CD4-positive, alpha-beta T cell treated with Interleukin-17A for 4 hours (primary cell): ENCODE measurements at regions not wholly inside any gene's neighbourhood (a gene's known extent, or its start where the extent isn't known, plus 50 kb on each side); places are given as distances from the start of the nearest gene placed in this dataset.
A peak's percentile ranks its signal among the peaks of the same experiment; 100 is the strongest.
"Not testable (repeated sequence)": the region's sequence is repeated elsewhere in the genome, so short reads cannot be mapped to it uniquely, and the experiment has no call there.

Experiments
- DNase-seq: peaks from one replicate; pipeline ENCODE4 v3.0.0-alpha.2; 2020; ENCODE audit warnings: mixed read lengths

DNA sequence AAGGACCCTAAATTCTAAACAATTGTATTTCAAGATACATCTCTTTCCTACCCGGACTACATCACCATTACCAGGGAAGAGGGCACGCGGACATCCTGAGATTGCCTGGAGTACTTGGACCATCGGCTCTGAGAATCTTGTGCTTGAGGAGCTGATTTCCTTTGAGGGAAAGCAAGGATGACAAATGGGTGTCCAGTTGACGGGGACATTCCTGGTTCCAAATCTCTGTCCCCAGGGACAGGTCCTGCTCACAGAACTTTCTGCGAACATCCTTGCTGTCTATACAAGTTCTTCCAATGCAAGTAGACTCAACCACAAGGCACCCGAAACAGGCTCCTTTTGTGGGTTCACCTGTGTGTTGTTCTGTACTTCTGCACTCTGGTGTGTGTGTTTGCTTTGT lies 289.5 kb upstream of the MYT1L start:
- DNase-seq: no peak

DNA sequence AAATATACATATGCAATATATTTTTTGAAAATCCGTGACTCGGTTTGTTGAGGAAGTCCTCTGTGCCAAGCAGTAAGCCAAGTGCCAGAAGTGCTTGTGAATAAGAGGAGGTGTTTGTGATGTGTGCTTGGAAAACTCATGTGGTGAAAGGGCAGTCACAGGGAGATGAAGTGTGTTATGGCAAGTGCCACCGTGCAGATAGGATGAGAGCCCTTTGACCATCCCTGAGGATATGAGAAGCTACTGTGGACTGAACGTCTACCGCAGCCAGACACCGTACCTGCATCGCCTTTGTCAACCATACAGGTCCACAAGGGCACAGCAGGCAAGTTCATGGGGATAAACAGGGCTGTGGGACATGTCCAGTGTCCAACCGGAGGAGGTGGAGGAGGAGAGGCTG lies 288.9 kb upstream of the MYT1L start:
- DNase-seq: no peak

DNA sequence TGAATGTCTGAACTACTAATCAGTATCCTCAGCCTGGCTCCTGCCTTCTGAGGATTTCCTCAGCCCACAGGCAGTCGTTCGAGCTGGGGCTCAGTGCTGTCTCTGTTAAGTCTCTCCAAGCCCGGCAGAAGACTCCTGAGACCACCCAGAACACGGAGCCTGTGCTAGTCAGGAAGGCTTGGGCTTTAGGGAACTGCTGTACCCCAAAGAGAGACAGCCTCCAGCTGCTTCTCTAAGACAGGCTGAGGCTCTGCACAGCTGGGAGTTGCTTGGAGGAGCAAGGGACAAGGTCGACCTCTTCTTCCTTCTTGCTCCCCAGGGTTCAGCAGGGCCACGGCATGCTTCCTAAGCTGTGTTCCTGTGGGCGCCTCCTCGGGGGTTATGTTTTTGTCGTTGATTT lies 283.4 kb upstream of the MYT1L start:
- DNase-seq: no peak

DNA sequence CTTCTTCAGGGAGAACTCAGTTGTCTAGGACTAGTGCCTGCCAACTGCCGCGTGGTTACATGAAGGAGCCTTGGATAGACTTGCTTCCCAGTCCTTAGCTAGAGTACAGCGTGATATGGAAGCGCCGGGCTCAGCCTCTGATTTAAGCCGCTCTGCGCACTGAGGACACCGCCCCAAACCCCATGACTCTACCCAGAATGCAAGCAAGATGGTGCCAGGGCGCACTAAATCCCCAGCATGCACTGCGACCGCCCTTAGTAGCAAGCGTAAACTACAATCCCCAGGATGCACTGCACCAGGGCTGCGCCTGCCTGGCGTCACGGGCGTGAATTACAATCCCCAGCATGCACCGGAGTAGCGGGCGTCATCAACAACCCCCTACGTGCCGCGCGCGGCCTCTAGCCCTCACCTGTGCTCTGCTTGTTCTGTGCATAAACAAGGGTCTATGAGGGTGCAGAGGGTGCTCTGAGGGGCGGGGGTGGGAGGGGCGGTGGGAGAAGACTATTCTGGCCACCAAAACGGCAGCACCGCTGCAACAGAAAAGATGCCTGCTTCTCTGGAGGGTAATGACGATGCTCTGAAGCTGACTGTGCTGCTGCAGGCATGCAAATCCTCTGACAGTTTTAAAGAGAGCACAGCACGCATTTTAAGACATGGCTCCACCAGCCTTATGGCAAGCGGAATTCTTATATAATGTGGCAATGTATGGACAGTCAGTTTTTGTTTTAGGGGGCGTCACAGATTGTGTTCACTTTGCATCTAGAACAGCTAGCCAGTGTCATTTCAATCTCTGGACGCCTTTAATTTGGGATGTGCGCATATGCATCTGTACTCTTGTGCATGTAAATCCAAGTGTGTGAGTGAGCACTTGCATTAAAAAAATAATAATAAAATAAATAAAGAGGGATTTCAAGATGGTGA lies 282.5 kb upstream of the MYT1L start:
- peak; percentile 92 for DNase-seq

DNA sequence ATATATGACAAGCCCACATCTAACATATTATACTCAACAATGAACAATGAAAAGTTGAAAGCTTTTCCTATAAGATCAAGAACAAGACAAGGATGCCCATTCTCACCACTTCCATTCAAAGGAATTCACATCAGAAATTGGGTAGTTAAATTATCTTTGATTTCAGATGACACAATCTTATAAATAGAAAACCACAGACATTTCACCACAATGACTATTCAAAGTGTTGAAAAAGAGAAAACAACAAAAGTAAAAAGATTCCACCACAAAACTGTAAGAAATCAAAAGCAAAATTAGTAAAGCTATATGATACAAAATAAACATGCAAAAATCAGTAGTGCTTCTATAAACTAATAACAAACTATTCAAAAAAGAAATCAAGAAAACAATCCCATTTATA lies 279.7 kb upstream of the MYT1L start:
- DNase-seq: no peak

DNA sequence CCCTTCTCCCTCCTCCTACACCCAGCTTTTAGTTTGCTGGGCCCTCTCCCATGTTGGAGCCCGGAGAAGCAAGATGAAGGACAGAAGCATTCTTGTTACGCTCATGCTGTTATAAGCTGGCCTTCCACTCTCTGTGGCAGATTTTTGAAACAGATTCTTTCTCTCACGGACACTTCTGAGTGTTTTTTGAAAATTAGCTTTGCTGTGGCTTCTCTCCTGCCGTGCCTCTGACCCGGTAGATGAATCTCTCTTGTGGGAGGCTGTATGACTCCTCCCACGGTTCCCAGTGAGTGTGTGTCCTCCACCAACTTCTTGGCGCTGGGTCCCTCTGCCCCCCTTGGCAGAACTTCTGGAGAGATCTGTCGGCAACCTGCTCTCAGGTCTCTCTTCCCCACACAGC lies 269.3 kb upstream of the MYT1L start:
- DNase-seq: no peak

DNA sequence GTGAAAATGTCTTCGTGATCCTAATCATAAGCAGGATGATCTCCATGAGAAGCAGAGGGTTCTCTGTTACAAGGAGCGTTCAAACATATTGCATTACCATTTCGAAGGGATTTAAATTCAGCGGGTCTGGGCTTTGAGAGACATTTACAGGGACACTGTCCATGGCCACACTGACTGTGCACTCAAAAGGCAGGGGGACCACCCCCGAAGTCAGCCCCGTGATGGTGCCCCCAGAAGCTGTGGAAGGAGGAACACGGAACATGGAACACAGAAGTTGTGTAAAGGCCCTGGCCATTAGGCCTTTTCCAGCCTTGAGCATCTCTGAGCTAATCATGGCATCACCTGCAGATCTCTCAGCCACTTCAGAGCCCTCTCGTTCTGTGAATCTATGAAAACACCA lies 268.4 kb upstream of the MYT1L start:
- DNase-seq: no peak

DNA sequence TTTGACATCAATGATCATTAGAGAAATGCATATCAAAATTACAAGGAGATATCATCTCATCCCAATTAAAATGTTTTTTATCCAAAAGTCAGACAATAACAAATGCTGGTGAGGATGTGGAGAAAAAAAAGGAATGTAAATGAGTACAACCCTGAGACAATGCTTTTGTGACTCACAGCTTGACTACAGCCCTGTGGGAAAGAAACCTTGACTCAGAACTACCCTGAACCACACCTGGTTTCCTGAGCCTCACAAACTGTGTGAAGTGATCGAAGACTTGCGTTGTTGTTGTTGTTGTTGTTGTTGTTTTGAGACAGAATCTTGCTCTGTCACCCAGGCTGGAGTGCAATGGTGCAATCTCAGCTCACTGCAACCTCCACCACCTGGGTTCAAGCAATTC lies 266.6 kb upstream of the MYT1L start:
- no peak for DNase-seq

DNA sequence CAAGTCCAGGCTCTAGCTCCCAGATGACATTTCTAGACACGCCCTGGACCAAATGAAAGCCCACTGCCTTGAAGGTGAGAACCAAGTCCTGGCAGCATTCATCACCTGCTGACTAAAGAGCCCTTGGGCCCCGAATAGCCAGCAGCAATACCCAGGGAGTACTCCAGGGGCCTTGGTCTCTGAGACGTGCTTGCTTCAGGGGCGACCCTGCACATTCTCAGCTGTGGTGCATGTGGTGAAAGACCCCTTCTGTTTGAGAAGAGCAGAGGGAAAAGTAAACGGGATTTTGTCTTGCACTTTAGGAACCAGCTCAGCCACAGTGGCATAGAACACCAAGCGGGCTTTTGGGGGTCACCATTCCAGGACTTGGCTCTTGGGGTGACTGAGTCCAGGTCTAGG lies 260.5 kb upstream of the MYT1L start:
- no peak for DNase-seq

DNA sequence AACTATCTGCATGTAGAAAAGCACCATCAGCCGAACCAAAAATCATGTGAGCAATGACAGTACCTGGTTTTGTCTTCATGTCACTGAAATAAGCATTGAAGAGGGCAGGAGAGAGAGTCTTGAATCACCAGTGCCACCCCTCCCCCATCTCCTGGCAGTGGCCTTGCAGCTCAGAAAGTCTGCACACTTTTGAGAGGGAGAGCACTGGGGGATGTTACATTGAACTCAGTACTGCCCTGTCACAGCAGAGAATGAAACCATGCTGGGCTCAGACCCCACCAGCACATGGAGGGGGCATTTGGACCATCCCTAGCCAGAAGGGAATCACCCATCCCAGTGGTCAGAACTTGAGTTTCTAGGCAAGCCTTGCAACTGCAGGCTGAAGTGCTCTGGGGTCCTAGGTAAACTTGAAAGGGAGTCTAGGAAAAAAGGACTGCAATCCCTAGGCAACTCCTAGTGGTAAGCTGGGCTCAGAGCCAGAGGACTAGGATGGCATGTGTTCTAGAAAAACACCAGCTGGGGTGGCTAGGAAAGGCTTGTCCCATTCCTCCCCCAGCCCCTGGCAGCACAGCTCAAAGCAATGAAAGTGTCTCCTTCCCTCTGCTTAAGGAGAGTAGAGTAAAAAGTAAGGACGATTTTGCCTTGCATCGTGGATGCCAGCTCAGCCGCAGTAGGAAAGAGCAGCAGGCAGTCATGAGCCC lies 259.9 kb upstream of the MYT1L start:
- DNase-seq: no peak

DNA sequence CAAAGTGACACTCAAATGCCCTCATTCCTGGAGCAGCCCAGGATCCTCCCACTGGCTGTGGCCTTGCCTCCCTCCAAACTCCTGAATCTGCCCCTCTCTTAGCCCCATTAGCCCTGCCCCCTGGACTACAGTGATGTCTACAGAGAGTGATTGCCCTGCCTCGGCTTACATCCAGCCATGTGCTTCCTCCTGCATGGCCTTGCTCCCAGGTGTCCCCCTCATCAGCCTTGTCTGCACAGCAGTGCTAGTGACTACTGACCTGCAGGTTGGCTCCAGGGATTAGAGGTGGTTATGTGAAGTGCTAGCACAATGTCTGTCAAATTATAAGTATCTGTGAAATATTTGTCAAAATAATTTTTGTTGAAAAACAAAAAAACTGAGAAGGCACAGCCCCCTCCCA lies 259.1 kb upstream of the MYT1L start:
- no peak for DNase-seq

DNA sequence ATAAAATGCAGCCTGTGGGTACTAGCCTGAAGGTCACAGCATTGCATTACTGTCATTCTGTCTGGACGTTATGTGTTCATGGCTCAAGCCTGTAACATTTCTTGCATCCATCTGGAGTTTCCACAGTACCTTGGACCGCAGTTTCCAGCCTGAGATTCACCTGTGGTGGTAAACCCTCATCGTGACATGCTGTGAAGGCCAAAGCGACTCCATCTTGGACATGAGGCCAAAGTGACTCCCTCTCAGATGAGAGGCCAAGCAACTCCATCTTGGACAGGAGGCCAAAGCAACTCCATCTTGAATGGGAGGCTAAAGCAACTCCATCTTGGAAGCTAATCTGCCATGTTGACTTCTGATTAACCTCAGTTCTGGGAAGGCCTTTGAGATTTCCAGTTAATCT lies 257.7 kb upstream of the MYT1L start:
- DNase-seq: no peak

DNA sequence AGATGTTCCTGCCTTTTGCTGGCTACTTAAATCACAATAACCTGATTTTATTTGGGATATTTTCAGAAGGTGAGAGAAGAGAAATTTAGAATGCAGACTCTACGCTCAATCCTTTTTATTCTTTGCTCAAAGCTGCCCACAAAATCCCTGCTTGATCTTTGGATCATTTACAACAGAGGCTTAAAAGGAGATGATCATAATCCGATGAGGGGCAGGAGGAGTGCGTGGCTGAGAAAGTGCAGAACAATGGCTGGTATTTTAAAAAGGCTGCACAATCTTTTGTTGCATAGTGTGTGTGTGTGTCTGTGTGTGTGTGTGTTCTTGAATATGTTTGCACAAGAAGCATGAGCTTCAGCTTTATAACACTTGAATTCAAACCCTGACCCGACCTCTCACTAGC lies 256.3 kb upstream of the MYT1L start:
- no peak for DNase-seq

DNA sequence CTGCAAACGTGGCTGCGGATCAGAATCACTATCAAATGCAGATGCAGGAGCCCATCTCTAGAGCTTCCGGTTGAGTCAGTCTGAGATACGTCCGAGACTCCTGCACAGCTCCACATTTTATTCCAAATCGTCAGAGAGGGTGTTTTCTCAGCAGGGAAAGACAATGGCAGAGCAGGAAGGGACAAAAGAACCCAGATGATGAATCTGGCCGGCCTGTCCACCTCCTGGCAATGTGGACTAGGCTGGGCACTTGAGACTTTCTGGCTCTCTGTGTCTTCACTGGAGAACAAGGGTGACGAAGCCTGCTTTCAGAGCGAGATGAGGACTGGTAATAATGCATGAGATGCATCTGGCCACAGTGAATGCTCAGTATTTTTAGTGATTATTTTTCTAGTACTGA lies 255.9 kb upstream of the MYT1L start:
- no peak for DNase-seq

DNA sequence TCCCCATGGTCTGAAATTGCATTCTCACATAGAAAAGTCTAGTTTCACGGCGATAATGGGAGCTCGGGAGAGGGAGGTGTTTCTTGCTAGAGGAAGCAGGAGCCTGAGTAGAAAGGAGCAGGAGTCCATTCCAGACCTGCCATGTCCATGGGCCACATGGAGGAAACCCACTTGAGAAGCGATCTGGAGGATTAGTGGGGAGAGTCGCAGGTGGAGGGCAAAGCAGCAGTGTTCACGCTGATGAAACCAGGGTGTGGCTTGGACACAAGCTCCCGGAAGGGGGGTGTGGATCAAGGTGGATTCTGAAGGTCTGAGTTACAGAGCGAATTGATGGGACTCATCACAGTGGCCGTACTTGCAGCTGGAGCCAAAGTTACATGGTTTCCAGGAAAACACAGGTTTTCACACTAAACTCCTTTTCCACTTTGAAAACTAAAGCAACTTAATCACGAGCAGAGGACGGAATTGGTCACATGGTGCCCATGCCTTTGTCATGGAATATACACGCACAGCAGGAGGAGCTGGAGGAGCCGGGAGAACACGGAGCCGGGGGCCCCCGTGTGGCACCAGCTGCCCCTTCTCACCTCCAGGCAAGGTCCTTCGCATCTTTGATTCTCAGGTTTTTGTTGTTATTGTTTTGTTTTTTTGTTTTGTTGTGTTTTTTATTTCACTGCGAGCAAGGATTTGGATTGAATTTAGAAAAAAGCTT lies 255.1 kb upstream of the MYT1L start:
- DNase-seq: no peak

DNA sequence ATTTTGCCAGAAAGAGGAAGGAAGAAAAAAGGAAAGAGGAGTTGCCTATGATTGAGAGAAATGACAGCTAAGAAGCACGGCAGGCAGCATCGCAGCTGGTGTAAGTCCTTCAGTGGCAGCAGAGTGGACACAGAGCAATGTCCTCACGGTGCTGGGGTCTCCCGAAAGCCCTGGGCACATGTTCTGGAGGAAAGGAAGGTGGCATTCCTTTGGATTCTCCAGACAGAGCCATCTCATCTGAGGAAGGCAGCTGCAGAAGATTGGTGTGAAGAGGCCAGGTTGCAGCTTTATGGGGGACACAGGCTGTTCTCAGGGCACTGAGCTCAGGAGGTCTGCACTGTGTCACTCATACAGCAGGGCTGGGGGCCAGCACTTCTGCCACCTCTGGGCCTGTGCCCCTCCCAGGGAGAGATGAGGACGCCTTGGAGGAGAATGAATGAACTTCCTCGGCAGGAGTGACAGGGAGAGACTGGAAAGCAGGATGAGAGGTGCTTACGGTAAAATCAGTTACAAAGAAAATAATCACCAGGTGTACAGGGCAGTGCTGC lies 252.0 kb upstream of the MYT1L start:
- no peak for DNase-seq

DNA sequence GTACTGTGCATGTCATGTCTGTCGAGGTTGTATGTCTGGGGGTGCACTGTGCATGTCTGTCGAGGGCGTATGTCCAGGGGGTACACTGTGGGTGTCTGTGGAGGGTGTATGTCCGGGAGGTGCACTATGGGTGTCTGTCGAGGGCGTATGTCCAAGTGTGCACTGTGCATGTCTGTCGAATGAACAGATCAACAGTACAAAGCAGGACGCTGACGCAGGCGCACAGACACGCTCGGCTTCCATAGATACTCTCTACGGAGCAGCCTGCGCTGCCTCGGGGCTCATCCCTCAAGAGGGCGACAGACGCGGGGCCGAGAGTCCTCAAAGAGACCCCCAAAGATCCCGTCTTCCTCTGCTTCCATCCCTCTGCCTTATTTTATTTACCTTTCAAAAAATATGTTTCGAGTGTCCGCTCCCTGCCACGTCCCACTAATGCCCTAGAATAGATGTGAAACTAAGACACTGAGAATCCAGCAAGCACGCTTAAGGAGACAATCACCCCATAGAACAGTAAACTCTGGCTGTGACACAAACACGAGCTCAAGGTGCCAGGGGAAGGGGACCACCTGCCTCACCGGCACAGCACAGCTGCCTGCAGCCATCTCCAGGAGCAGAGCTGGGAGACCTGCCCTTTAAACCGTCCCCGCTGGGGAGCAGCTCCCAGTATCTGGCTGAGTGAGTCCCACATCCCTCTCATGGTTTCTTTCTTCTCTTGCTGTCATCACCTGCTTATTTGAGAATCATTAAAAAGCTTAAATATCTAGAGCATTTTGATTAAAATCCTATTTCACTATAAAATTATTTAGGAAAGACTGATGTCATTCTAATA lies 250.5 kb upstream of the MYT1L start:
- DNase-seq: no peak

DNA sequence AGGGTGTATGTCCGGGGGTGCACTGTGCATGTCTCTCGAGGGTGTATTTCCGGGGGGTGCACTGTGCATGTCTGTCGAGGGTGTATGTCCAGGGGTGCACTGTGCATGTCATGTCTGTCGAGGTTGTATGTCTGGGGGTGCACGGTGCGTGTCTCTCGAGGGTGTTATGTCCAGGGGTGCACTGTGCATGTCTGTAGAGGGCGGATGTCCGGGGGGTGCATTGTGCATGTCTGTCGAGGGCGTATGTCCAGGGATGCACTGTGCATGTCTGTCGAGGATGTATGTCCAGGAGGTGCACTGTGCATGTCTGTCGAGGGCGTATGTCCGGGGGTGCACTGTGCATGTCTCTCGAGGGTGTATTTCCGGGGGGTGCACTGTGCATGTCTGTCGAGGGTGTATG lies 249.8 kb upstream of the MYT1L start:
- DNase-seq: not testable (repeated sequence)

DNA sequence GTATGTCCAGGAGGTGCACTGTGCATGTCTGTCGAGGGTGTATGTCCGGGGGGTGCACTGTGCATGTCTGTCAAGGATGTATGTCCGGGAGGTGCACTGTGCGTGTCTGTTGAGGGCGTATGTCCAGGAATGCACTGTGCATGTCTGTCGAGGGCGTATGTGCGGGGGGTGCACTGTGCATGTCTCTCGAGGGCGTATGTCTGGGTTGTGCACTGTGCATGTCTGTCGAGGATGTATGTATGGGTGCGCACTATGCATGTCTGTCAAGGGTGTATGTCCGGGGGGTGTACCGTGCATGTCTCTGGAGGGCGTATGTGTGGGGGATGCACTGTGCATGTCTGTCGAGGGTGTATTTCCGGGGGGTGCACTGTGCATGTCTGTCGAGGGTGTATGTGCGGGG lies 249.3 kb upstream of the MYT1L start:
- DNase-seq: no peak

DNA sequence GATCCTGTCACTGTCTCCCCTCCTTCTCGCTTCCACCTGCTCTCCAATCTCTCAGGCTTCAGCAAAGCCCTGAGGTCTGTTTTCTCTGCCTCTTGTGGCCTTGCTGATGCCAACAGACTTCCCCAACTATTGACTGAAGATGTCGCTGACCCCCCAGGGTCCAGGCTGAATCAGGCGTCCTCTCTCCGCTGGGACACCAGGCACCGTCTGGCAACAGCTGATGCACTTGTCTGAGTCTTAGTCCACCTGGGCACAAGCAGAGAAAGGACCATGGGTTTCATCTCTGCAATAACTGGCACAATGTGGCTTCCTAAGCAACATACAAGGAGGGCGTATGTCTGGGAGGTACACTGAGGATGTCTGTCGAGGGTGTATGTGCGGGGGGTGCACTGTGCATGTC lies 248.7 kb upstream of the MYT1L start:
- no peak for DNase-seq

DNA sequence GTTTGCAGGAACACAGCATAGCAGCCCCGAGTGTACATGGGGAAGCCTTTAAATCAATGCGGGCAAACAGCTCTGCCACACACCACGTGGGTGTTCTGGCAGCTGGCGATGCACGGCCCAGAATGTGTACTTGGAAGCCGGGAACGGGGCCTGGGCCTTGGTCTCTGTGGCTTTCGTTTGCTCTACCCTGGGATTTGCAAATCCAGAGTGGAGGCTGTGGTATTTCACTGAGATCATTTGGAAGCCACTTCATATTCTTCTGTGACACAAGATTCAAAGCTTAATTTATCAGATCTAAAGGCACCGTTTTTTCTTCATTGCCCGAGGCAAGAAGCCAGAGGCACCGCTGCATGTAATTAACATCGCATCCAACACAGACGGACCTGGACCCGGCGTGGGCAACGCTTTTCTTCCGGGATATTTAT lies 246.3 kb upstream of the MYT1L start:
- no peak for DNase-seq

DNA sequence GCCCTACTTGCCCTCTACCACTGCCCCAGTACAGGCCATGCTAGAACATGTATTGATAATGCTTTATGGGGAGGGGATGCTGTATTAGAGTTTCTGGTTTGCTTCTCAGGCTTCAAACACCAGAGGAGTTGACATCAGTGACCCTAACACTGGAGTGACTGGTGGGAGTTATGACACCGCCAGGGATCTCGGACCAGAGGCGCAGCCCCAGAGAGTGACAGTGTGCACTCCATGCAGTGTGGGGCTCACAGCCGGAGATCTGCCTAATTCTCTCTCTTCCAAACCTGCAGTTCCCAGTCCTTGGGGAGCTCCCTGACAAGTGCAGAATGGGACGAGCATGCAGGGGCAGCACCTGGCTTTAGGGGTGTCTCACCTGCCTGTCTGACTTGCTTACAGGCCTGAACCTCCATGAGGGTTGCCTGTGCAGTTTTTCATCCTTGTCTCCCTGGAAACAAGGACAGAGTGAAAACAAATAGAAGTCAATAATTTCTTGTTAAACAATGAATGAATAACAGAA lies 244.9 kb upstream of the MYT1L start:
- no peak for DNase-seq
